ENCODE measurements at regions not wholly inside any gene's neighbourhood (a gene's known extent, or its start where the extent isn't known, plus 50 kb on each side); places are given as distances from the start of the nearest gene placed in this dataset.

DNA sequence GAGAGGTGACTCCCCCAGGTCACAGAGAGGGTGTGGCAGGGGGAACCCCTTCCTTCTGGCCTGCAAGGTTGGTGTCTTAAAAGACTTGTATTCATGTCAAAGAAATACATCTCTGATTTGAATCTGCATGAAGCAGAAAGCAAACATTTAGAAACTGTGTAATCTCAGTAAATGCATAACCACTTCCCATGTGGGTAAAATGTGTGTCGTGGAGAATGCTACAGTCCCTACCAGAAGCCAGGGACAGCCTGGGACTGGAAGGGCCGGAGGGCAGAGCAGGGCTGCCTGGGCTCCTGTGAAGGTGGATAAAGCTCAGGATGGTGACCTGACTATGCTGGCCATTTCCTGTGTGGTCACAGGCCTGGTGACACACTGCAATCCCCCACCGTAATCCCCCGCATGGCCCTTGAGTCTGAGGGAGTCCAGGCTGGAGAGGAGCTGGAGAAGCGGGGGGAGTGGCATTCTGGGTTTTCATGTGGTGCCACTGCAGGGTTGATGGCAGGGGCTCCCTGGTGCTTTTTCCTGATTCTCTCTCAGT is 102.2 kb downstream of the LRRC30 start:
- no peak for TF ChIP-seq CTCF (conservative IDR thresholded peaks at IDR 0.05)
- TF ChIP-seq EZH2 (IDR thresholded peaks at IDR 0.05; ENCODE audit: low read depth), result no peak

All from PC-9 (cell line).